IPS-18a (cell line): ENCODE measurements at regions not wholly inside any gene's neighbourhood (a gene's known extent, or its start where the extent isn't known, plus 50 kb on each side); places are given as distances from the start of the nearest gene placed in this dataset.

Experiments used
- H3K27ac ChIP-seq: one replicate; pipeline ENCODE4 v1.5.1; 2013; ENCODE audit warnings: low read length
- H3K27me3 ChIP-seq: one replicate; pipeline ENCODE4 v1.6.1; 2013; ENCODE audit warnings: mild to moderate bottlenecking, low read length; ENCODE audit not compliant: control insufficient read depth, insufficient read depth
- H3K36me3 ChIP-seq: one replicate; pipeline ENCODE4 v1.6.1; 2013; ENCODE audit warnings: low read depth, low read length; ENCODE audit not compliant: control insufficient read depth
- H3K4me1 ChIP-seq: one replicate; pipeline ENCODE4 v1.6.1; 2013; ENCODE audit warnings: low read depth, low read length; ENCODE audit not compliant: control insufficient read depth
- H3K4me3 ChIP-seq: one replicate; pipeline ENCODE4 v1.5.1; 2013; ENCODE audit warnings: low read length
- H3K9ac ChIP-seq: one replicate; pipeline ENCODE4 v1.6.1; 2013; ENCODE audit warnings: mild to moderate bottlenecking, low read length, moderate library complexity
- H3K9me3 ChIP-seq: one replicate; pipeline ENCODE4 v1.6.1; 2013; ENCODE audit warnings: low read depth, low read length; ENCODE audit not compliant: control insufficient read depth

DNA sequence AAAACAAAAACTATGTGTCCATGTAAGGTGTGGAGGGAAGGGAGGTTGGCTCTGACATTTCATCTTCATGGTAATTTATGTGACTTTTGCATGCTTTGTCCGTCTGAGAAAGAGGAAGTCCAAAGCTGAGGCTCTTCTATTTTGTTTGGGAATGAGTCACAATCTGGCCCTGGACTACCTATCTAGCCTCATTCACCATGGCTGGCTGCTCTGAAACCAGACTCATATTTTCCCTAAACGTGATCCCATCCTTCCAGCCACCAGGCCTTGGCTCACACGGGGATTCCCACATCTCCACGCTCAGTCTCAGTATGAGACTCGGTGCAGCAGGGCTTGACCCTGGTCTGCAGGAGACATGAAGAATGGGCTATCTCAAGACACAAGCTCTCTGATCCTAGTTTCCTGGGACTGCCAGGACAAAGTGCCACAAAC, 672.8 kb downstream of the ACTL7B start:
- Histone ChIP-seq H3K4me1 (no peaks in the 10 kb centered on the region), H3K36me3 (no peaks in the 10 kb centered on the region), H3K27ac (no peak overlapping the region), H3K9me3 (no peaks in the 10 kb centered on the region), H3K27me3 (no peaks in the 10 kb centered on the region), H3K9ac (no peak overlapping the region), H3K4me3 (no peak overlapping the region)

GRCh38 chr9:108182270-108182669, 673.5 kb downstream of the ACTL7B start:
- Histone ChIP-seq H3K4me1 (no peaks in the 10 kb centered on the region), H3K27ac (no peak overlapping the region), H3K9me3 (no peaks in the 10 kb centered on the region), H3K4me3 (no peak overlapping the region), H3K36me3 (no peaks in the 10 kb centered on the region), H3K9ac (no peak overlapping the region), H3K27me3 (no peaks in the 10 kb centered on the region)

DNA sequence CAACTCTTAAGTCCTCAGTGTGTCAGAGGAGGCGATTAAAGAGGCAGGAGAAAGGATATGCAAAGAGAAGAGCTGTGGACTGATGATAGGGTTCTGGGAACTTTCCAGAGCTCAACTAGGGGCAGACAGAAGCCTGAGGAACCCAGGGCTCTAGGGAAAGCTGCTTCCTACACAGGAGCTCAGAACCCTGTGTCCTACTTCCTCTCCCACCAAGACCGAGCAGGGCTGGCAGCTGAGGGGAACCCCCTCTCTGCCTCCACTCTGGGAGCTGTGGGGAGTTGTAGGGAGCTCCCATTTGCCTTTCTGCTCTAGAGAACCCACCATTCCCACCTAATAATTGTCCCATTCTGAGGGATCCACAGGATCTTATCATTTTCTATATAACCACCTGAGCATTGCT, 674.3 kb downstream of the ACTL7B start:
- Histone ChIP-seq H3K27me3 (no peaks in the 10 kb centered on the region), H3K9me3 (no peaks in the 10 kb centered on the region), H3K27ac (no peak overlapping the region), H3K4me3 (no peak overlapping the region), H3K9ac (no peak overlapping the region), H3K4me1 (no peaks in the 10 kb centered on the region), H3K36me3 (no peaks in the 10 kb centered on the region)

DNA sequence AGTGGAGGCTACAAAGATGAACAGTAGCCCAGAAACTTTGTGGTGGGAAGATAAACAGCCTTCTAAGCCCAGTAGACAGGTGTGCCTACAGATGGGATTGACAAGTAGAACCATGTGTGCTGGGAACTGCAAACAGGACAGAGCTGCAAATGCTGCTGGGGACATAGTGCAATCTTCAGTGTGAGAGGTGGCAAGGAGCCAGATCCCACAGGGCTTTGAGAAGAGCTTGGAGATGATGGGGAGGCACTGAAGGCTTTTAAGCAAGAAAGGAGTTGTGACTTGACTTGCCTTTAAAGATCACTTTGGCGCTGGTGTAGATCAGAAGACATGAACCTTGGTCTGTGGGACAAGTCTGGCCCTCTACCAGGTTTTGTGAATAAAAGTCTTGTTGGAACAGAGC, 675.2 kb downstream of the ACTL7B start:
- Histone ChIP-seq H3K27ac (no peak overlapping the region), H3K9ac (no peak overlapping the region), H3K27me3 (no peaks in the 10 kb centered on the region), H3K4me1 (no peaks in the 10 kb centered on the region), H3K36me3 (no peaks in the 10 kb centered on the region), H3K9me3 (no peaks in the 10 kb centered on the region), H3K4me3 (no peak overlapping the region)

- no peak overlapping the region for H3K9ac ChIP-seq
- H3K36me3 ChIP-seq: no peaks in the 10 kb centered on the region
- no peaks in the 10 kb centered on the region for H3K4me1 ChIP-seq
- no peaks in the 10 kb centered on the region for H3K9me3 ChIP-seq
- H3K4me3 ChIP-seq: no peak overlapping the region
- H3K27me3 ChIP-seq: no peaks in the 10 kb centered on the region
- no peak overlapping the region for H3K27ac ChIP-seq
These were observed 677.5 kb downstream of the ACTL7B start for GRCh38 chr9:108178318-108178717.

- H3K9me3 ChIP-seq: no peaks in the 10 kb centered on the region
- no peaks in the 10 kb centered on the region for H3K36me3 ChIP-seq
- peaks cover 7% of the 10 kb centered on the region for H3K4me1 ChIP-seq
- no peak overlapping the region for H3K27ac ChIP-seq
- no peak overlapping the region for H3K4me3 ChIP-seq
- H3K27me3 ChIP-seq: no peaks in the 10 kb centered on the region
- H3K9ac ChIP-seq: no peak overlapping the region
These were observed 678.8 kb upstream of the KLF4 start for GRCh38 chr9:108168236-108168850.

DNA sequence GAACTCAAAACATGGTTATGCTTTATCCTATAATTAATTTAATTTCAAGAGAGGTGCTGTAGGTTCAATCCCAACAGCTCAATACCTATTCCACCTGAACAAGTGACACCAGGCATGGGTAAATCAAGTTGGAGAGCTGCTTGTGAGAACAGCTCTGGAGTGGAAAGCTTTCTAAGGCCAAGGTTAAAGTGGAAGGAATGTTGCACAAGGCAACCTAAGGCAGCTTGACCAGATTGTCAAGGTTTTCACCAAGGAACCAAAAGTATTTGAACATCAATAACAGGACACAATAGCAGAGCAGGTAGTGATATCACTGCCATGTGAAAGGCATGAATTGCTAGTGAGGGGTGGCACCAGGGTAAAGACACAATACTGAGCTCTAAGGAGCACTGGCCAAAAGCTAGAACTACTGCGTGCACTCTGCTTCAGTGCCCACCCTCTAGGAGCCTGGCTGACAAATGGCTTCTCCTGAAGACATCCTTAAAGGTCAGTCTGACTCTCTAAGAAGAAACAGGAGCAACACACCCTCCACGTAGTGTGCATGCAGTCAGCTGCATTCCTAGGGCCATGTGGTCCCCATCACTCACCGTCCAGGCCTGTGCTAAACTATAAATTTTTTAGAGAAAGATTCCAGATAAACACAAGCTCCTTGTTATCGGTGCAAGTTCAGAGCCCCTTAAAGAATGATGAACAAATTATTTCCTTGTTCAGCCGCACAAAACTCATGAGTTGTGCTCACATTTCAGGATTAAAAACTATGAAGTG, 677.7 kb upstream of the KLF4 start:
- Histone ChIP-seq H3K27me3 (no peaks in the 10 kb centered on the region), H3K4me1 (peaks cover 9% of the 10 kb centered on the region), H3K4me3 (no peak overlapping the region), H3K9me3 (no peaks in the 10 kb centered on the region), H3K27ac (no peak overlapping the region), H3K36me3 (no peaks in the 10 kb centered on the region), H3K9ac (no peak overlapping the region)

DNA sequence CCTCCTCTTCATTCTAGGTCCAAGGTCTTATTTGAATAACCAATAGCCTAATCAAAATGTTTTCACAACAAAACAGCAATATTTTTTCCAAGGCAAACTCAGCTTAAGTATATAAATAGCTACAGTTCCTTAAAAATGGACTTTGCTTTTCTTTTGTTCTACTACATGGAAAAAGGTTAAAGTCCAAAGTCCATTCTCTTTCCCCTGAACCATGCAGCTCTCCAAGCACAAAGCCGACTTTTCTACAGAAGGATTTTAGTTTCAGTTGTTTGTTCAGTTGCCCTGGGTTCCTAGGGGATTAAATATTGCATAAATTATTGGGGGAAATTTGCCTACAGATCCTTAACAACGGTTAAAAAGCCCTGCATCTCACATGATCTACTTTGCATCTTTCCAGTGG, 677.0 kb upstream of the KLF4 start:
- no peaks in the 10 kb centered on the region for H3K27me3 ChIP-seq
- no peak overlapping the region for H3K27ac ChIP-seq
- H3K4me1 ChIP-seq: peaks cover 9% of the 10 kb centered on the region
- no peak overlapping the region for H3K4me3 ChIP-seq
- H3K9me3 ChIP-seq: no peaks in the 10 kb centered on the region
- no peak overlapping the region for H3K9ac ChIP-seq
- H3K36me3 ChIP-seq: no peaks in the 10 kb centered on the region

DNA sequence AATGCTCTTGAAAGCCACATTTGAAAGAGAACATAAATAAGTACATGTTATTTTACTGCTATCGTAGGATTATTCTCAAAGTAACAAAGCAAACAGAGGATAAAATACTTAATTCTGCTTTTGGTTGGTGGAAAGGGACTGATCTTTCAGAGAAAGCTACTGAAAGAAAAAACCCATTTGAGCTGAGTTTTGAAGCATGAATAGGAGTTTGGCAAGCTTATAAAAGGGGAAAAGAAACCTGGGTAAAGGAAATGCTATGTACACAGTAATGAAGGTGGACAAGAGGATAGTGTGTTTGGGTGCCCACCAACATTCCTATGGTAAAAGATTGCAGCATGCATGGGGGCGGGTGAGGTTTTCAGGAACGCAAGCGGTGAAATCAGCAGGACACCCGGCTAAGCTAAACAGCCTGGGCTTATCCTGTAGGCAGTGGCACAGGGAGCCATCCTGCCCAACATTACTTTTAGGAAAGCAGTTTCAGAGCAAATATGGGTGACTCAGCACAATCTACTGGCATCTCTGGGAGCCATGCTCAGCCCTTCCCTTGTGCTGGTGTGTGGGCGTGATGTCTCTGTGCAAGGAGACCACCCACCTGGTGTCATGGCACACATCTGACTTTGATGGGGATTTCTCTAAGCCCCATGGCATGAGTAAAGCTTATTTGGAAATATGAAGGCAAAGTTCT, 673.9 kb upstream of the KLF4 start:
- Histone ChIP-seq H3K9me3 (no peaks in the 10 kb centered on the region), H3K4me1 (peaks cover 9% of the 10 kb centered on the region), H3K27ac (no peak overlapping the region), H3K9ac (no peak overlapping the region), H3K4me3 (no peak overlapping the region), H3K36me3 (no peaks in the 10 kb centered on the region), H3K27me3 (no peaks in the 10 kb centered on the region)

DNA sequence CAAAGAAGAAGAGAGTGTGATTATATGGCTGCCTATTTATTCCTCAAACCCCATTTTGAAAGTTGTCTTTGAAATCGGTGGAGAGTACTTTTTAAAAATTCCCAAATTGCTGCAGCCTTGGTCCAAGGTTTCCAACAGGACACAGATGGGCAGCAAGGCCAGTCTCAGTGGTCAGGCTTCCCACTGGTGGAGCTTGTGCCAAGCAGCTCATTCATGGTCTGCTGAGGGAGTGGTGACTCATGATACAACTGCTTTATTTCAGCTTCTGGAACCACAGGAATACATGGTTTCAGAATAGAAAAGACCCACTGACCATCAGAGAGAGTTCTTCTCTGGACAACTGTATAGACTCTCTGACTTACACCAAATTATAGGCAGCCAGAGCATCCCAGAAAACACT, 673.1 kb upstream of the KLF4 start:
- Histone ChIP-seq H3K4me1 (peaks cover 9% of the 10 kb centered on the region), H3K27me3 (no peaks in the 10 kb centered on the region), H3K27ac (no peak overlapping the region), H3K9me3 (no peaks in the 10 kb centered on the region), H3K4me3 (no peak overlapping the region), H3K36me3 (no peaks in the 10 kb centered on the region), H3K9ac (no peak overlapping the region)

GRCh38 chr9:108161503-108161902, 671.9 kb upstream of the KLF4 start:
- no peak overlapping the region for H3K4me3 ChIP-seq
- H3K27ac ChIP-seq: no peak overlapping the region
- no peaks in the 10 kb centered on the region for H3K27me3 ChIP-seq
- no peaks in the 10 kb centered on the region for H3K36me3 ChIP-seq
- H3K9me3 ChIP-seq: no peaks in the 10 kb centered on the region
- H3K4me1 ChIP-seq: peaks cover 9% of the 10 kb centered on the region
- H3K9ac ChIP-seq: no peak overlapping the region
